HG02759 (cell line): ENCODE measurements at regions not wholly inside any gene's neighbourhood (a gene's known extent, or its start where the extent isn't known, plus 50 kb on each side); places are given as distances from the start of the nearest gene placed in this dataset.
A peak's percentile ranks its signal among the peaks of the same experiment; 100 is the strongest.

Experiments used
- ATAC-seq: cut with Tn5 transposase; IDR thresholded peaks from one replicate; pipeline ENCODE4 v1.9.1; 2021; ENCODE audit warnings: mild to moderate bottlenecking, moderate library complexity; ENCODE audit not compliant: unreplicated experiment

GRCh38 chr4:90007494-90008167 lies 113.0 kb downstream of the MMRN1 start:
- no peak for ATAC-seq

- ATAC-seq, result no peak
Observed at GRCh38 chr4:90012918-90013317, 114.3 kb upstream of the CCSER1 start.

GRCh38 chr4:90024519-90024918 lies 102.7 kb upstream of the CCSER1 start:
- ATAC-seq, result no peak

- no peak for ATAC-seq
Observed at GRCh38 chr4:90025248-90025647, 101.9 kb upstream of the CCSER1 start.

- ATAC-seq, result peak; percentile 80
Observed at GRCh38 chr4:90027565-90027964, 99.6 kb upstream of the CCSER1 start.

GRCh38 chr4:90028460-90028859 lies 98.7 kb upstream of the CCSER1 start:
- ATAC-seq, result no peak

GRCh38 chr4:90030202-90030601 lies 97.0 kb upstream of the CCSER1 start:
- no peak for ATAC-seq

GRCh38 chr4:90030953-90031352 lies 96.2 kb upstream of the CCSER1 start:
- ATAC-seq, result no peak

GRCh38 chr4:90039122-90039521 lies 88.1 kb upstream of the CCSER1 start:
- ATAC-seq, result no peak

- no peak for ATAC-seq
Observed at GRCh38 chr4:90051999-90052398, 75.2 kb upstream of the CCSER1 start.

GRCh38 chr4:90057091-90057490 lies 70.1 kb upstream of the CCSER1 start:
- ATAC-seq, result no peak

GRCh38 chr4:90060039-90060438 lies 67.2 kb upstream of the CCSER1 start:
- no peak for ATAC-seq

GRCh38 chr4:90061881-90062280 lies 65.3 kb upstream of the CCSER1 start:
- no peak for ATAC-seq

GRCh38 chr4:90064196-90064595 lies 63.0 kb upstream of the CCSER1 start:
- no peak for ATAC-seq

- ATAC-seq, result no peak
Observed at GRCh38 chr4:90069151-90069550, 58.0 kb upstream of the CCSER1 start.

- ATAC-seq, result no peak
Observed at GRCh38 chr4:90071289-90072235, 55.6 kb upstream of the CCSER1 start.

GRCh38 chr4:90074322-90074886 lies 52.8 kb upstream of the CCSER1 start:
- no peak for ATAC-seq
